GM19035 (cell line): ENCODE measurements at regions not wholly inside any gene's neighbourhood (a gene's known extent, or its start where the extent isn't known, plus 50 kb on each side); places are given as distances from the start of the nearest gene placed in this dataset.
"Not testable (repeated sequence)": the region's sequence is repeated elsewhere in the genome, so short reads cannot be mapped to it uniquely, and the experiment has no call there.

Experiments
- ATAC-seq: cut with Tn5 transposase; IDR thresholded peaks from one replicate; pipeline ENCODE4 v1.9.1; 2021; ENCODE audit not compliant: unreplicated experiment

DNA sequence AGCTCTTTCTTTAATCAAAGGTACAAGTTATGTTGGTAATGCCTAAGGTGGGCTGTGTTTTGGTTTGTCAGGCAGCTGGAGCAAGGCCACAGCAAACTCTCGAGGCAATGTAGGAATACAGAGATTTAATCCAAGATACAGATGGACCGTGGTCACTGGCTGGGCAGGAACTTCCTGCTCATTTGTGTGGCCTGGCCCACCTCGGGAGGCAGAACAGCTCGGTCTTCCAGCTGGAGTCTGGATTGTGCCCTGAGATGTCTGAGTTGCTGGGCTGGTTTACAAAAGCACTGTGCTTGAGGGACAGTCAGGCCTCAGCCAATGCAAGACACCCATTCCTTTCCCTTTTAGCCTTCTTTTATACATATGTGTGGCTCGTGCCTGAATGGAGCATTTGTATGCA is 506.1 kb upstream of the SALL3 start:
- no peak for ATAC-seq

- ATAC-seq, result no peak
Measured at GRCh38 chr18:78477840-78478239, 501.8 kb upstream of the SALL3 start.

DNA sequence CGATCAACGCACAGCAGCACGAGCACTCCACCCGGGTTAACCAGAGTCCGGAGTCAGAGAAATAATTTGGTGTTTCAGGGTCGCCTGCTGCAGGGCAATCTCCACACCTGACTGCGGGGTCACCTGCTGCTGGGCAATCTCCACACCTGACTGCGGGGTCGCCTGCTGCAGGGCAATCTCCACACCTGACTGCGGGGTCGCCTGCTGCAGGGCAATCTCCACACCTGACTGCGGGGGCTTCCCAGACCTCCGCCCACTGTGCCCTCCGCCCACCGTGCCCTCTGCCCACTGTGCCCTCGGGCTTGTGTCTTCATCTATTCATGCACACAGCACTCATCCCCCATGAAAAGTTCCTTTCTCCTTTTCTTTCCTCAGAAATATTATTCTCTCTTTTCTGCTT is 500.2 kb upstream of the SALL3 start:
- ATAC-seq, result no peak

GRCh38 chr18:78480262-78481054 is 499.2 kb upstream of the SALL3 start:
- no peak for ATAC-seq

DNA sequence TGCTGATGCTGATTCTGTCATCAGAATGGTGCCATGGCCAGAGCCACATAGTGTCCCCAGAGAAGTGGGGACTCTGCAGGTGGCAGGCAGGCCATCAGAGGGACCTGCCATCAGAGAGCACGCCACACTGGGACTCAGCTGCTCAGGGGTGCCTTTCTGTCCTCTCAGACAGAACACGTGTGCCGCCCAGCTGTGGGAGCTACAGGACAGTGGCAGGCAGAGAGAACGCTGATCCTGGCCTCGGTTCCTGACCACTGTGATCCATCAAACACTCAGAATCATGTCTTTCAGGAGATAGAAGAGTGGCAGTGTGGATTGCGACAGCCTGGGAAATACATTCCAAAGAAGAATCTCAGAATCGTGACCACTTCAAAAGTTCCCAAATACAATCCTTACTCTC is 497.2 kb upstream of the SALL3 start:
- ATAC-seq, result no peak

GRCh38 chr18:78487649-78488048 is 492.0 kb upstream of the SALL3 start:
- ATAC-seq, result no peak

GRCh38 chr18:78492064-78492812 is 487.4 kb upstream of the SALL3 start:
- no peak for ATAC-seq

GRCh38 chr18:78492813-78493371 is 486.7 kb upstream of the SALL3 start:
- no peak for ATAC-seq

DNA sequence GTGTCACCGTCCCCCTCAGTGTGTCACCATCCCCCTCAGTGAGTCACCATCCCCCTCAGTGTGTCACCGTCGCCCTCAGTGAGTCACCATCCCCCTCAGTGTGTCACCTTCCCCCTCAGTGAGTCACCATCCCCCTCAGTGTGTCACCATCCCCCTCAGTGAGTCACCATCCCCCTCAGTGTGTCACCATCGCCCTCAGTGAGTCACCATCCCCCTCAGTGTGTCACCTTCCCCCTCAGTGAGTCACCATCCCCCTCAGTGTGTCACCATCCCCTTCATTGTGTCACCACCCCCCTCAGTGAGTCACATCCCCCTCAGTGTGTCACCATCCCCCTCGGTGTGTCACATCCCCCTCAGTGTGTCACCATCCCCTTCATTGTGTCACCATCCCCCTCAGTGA is 486.1 kb upstream of the SALL3 start:
- ATAC-seq, result not testable (repeated sequence)

DNA sequence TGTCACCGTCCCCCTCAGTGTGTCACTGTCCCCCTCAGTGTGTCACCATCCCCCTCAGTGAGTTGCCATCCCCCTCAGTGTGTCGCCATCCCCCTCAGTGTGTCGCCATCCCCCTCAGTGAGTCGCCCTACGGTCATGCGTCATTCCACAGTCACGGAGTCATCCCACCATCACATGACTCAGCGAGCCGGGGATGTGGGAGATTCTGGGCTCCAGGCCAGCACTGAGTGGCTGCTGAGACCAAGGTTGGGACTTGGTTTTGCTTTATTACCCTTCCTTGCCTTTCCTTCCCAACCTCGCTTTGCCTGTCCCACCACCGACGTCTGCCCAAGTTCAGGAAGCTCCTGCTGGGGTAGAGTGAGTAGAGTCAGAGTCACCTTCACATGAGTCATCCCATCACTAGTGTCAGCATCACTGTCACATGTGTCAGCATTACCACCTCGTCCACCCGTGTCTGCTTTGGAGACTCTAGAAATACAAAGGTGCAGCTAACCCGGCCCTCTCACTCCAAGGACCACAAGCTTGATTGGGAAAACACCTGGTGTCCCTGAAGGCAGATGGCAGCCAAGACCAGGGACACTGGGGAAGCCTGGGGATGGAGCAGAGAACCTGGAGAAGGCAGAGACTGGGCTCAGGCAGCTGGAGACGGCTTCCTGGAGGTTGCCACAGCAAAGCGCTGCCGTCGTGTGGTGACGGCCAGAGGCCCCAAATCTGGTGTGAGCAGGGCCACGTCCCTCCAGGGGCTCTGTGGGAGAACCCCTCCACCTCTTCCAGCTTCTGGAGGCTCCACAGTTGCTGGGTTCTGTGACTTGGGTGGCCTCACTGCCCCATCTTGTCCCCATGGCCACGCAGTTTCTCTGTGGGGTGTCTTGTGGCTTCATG is 485.2 kb upstream of the SALL3 start:
- no peak for ATAC-seq

GRCh38 chr18:78495550-78495949 is 484.1 kb upstream of the SALL3 start:
- no peak for ATAC-seq

- ATAC-seq, result no peak
Measured at GRCh38 chr18:78496079-78496478, 483.5 kb upstream of the SALL3 start.

DNA sequence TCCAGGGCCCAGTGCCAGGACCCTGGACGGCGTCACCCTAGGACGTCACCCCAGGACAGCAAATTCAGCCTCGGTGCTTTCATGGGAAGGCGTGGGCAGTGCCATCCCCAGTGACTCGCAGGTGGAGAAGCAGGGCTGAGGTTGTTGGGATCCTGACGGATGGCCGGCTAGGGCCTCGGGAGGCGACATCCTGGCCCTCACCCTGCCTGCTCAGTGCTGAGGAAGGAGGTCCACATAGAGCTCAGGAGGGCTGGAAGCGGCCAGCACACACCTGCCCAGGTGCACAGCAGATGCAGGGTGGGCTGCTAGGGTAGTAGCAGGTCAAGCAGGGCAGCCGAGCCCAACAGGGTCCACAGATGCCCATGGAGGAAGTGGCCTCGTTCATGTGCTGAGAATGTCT is 482.0 kb upstream of the SALL3 start:
- no peak for ATAC-seq

- ATAC-seq, result no peak
Measured at GRCh38 chr18:78499586-78499985, 480.0 kb upstream of the SALL3 start.

DNA sequence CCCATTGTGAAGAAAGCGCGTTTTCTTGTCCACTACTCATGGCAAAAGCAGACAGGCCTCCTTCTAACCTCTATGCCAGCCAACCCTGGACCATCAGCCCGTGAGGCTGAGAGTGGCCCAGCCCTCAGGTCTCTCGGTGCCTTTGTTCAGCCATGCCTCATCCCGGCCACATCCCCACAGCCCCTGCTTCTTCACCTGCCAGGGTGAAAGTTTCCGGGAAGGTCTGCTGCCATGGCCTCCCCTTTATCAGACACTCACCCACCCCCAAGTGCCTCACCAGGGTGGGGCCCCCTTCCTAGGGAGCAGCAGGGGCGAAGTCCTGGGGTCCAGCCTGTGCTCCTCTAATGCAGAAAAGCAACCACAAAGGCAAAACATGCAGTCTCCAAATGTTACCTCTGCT is 478.4 kb upstream of the SALL3 start:
- ATAC-seq, result no peak

GRCh38 chr18:78503129-78503528 is 476.5 kb upstream of the SALL3 start:
- ATAC-seq, result no peak

DNA sequence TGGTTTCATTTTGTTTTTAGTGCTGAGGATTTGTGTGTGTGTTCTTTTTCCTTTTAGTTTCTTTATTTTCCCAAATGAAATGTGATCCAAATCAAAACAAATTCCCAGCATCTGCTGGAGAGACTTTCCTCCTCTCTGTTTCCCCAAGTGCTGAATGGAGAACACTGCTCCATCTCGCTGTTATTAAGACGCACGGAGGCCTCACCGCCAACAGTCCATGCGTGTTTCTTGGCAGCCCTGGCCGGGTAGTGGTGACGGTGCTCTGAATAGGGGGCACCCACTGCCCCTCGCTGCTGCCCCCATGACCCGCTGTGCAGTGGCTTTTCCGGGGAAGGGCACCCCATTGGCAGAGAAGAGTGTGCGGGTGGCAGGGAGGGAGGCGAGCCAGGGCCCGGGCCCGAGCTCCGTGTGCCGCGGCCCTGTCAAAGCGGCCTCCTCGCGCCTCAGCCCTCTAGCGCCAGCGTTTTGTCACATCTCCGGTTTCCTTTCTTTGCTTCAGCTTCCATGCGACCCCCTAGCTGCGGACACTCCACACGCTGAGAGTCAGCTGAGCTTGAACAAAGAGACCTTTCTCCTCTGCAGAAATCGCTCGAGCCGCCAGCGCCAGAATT is 473.7 kb upstream of the SALL3 start:
- no peak for ATAC-seq

DNA sequence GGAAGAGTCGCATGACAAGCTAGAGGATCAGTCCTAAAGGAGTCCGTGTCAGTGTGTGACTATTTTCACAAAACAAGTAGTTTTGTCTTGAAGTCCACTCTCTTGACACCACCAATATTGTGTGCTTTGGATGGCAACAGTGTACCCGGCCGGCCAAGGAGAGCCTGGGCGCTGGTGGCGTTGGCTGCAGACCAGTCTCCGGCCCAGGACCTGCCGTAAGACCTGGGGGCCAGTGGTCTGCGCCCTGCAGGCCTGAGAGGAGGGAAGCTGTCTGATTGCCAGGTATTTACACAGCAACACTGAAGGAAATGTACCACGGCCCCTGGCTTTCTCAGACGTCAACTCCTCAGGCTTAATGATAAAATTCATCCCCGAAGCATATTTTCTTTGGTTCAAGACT is 472.4 kb upstream of the SALL3 start:
- ATAC-seq, result no peak

DNA sequence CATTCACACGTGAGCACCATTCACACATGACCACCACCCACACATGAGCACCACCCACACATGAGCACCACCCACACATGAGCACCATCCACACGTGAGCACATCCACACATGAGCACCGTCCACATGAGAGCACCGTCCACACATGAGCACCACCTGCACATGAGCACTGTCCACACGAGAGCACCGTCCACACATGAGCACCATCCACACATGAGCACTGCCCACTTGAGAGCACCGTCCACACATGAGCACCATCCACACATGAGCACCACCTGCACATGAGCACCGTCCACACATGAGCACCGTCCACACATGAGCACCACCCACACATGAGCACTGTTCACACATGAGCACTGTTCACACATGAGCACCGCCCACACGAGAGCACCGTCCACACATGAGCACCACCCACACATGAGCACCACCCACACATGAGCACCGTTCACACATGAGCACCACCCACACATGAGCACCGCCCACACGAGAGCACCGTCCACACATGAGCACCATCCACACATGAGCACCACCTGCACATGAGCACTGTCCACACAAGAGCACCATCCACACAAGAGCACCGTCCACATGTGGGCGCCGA is 471.3 kb upstream of the SALL3 start:
- not testable (repeated sequence) for ATAC-seq

GRCh38 chr18:78510091-78510490 is 469.5 kb upstream of the SALL3 start:
- ATAC-seq, result no peak
